GM19452 (cell line): ENCODE measurements at regions not wholly inside any gene's neighbourhood (a gene's known extent, or its start where the extent isn't known, plus 50 kb on each side); places are given as distances from the start of the nearest gene placed in this dataset.
"Not testable (repeated sequence)": the region's sequence is repeated elsewhere in the genome, so short reads cannot be mapped to it uniquely, and the experiment has no call there.

Experiments
- ATAC-seq: cut with Tn5 transposase; IDR thresholded peaks from one replicate; pipeline ENCODE4 v1.9.1; 2021; ENCODE audit not compliant: unreplicated experiment

GRCh38 chr5:89320421-89321277 lies 437.7 kb upstream of the MEF2C start:
- no peak for ATAC-seq

- ATAC-seq = not testable (repeated sequence)
Measured at GRCh38 chr5:89317838-89318237, 434.9 kb upstream of the MEF2C start.

- ATAC-seq = no peak
Measured at GRCh38 chr5:89315286-89316100, 432.5 kb upstream of the MEF2C start.

GRCh38 chr5:89313804-89314588 lies 431.0 kb upstream of the MEF2C start:
- ATAC-seq = peak; percentile 95

GRCh38 chr5:89313044-89313443 lies 430.1 kb upstream of the MEF2C start:
- no peak for ATAC-seq

GRCh38 chr5:89309268-89309667 lies 426.3 kb upstream of the MEF2C start:
- ATAC-seq = no peak

GRCh38 chr5:89308606-89309040 lies 425.6 kb upstream of the MEF2C start:
- peak; percentile 88 for ATAC-seq

- ATAC-seq = no peak
Measured at GRCh38 chr5:89307972-89308371, 425.0 kb upstream of the MEF2C start.

- not testable (repeated sequence) for ATAC-seq
Measured at GRCh38 chr5:89307141-89307540, 424.2 kb upstream of the MEF2C start.

- ATAC-seq = peak; percentile 66
Measured at GRCh38 chr5:89303033-89303480, 420.1 kb upstream of the MEF2C start.

- ATAC-seq = peak; percentile 39
Measured at GRCh38 chr5:89302102-89302891, 419.3 kb upstream of the MEF2C start.

- ATAC-seq = peak; percentile 74
Measured at GRCh38 chr5:89301321-89302025, 418.5 kb upstream of the MEF2C start.

GRCh38 chr5:89300426-89300970 lies 417.5 kb upstream of the MEF2C start:
- no peak for ATAC-seq

- no peak for ATAC-seq
Measured at GRCh38 chr5:89299998-89300397, 417.0 kb upstream of the MEF2C start.

- ATAC-seq = no peak
Measured at GRCh38 chr5:89297066-89297465, 414.1 kb upstream of the MEF2C start.

- no peak for ATAC-seq
Measured at GRCh38 chr5:89293810-89294209, 410.8 kb upstream of the MEF2C start.

GRCh38 chr5:89292487-89292886 lies 409.5 kb upstream of the MEF2C start:
- no peak for ATAC-seq

GRCh38 chr5:89289604-89290003 lies 406.6 kb upstream of the MEF2C start:
- no peak for ATAC-seq

GRCh38 chr5:89287964-89288363 lies 405.0 kb upstream of the MEF2C start:
- ATAC-seq = no peak
